NCI-H510A (cell line): ENCODE measurements at regions not wholly inside any gene's neighbourhood (a gene's known extent, or its start where the extent isn't known, plus 50 kb on each side); places are given as distances from the start of the nearest gene placed in this dataset.

Source experiments
- DNase-seq: peaks from one replicate; lab custom pipeline; 2025; lab: John Stamatoyannopoulos, UW

DNA sequence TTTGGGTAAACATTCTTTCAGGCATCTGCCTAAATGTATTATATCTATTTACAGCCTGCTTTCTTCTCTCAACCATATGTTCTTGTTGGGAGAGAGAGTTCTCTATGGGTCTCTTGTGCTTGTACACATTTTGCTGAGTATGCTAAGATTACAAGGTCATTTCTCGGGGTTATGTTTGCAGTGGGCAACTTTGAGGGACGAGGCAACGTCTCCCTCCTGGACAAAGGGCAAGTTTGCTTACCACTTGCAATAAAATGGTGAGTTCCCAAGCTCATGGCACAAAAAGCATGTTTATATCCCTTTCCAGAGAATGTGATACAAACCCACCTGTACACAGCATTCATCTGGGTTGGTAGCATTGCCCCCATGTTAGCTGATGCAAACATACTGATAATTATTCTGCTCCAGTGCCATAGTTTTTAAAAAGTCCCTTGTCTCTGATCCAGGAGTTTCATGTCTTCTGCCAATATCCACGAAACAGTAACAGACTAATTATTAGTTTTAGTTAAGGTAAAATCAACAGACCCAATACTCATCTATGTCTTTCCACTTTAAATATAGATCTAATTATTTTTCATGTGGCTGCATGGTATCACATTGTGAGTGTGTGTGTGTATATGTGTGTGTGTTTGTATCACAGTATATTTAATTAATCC is 84.2 kb upstream of the MAPK4 start:
- DNase-seq: no peak

GRCh38 chr18:50492097-50492496 is 67.8 kb upstream of the MAPK4 start:
- DNase-seq: no peak

GRCh38 chr18:50494569-50494968 is 65.3 kb upstream of the MAPK4 start:
- DNase-seq: no peak

DNA sequence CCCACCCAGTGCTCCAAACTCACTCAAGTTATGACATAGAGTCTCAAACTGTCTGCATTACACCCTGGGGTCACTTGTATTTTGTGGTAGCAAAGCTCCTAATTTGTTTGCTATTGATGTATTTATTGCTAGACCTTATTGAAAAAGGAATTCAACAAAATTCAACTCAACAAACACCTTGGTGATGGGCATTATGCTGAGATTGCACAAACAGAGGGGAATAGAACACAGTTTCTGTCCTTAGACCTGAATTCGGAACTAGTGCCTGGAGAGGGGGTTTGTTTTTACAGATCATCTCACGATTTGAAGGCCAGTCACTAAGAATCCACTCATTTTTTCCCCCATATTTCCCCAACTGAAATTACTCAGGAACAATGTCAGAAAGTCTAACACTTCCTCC is 53.5 kb upstream of the MAPK4 start:
- no peak for DNase-seq

GRCh38 chr18:50507120-50507590 is 52.7 kb upstream of the MAPK4 start:
- no peak for DNase-seq

- no peak for DNase-seq
These were observed 51.7 kb upstream of the MAPK4 start for GRCh38 chr18:50508228-50508627.

GRCh38 chr18:50509012-50509411 is 50.9 kb upstream of the MAPK4 start:
- no peak for DNase-seq
